Transverse colon (tissue), 4 donors: ENCODE measurements at regions not wholly inside any gene's neighbourhood (a gene's known extent, or its start where the extent isn't known, plus 50 kb on each side); places are given as distances from the start of the nearest gene placed in this dataset.
"Not testable (repeated sequence)": the region's sequence is repeated elsewhere in the genome, so short reads cannot be mapped to it uniquely, and the experiment has no call there.

Experiments used
- DNase-seq: peaks from one replicate; pipeline ENCODE4 v3.0.0-alpha.2; 2019
- H3K27ac ChIP-seq, 4 donors: fragments of 200-600 bp; sonication (generic); 2 replicates each; pipeline ENCODE4 v1.5.1; 2016 to 2018; ENCODE audit warnings: inconsistent platforms in 4 of 4
- H3K27me3 ChIP-seq: fragments of 200-600 bp; sonication (generic); 2 replicates; pipeline ENCODE4 v1.5.1; 2017; ENCODE audit warnings: inconsistent platforms
- H3K36me3 ChIP-seq, 4 donors: fragments of 200-600 bp; sonication (generic); 2 replicates each; pipeline ENCODE4 v1.5.1; 2017 to 2019; ENCODE audit warnings: inconsistent platforms in 4 of 4
- H3K4me1 ChIP-seq, 4 donors: fragments of 200-600 bp; sonication (generic); 2 replicates each; pipeline ENCODE4 v1.5.1; 2017 to 2020; ENCODE audit warnings: inconsistent platforms in 4 of 4
- H3K4me3 ChIP-seq, 4 donors: fragments of 200-600 bp; sonication (generic); 1 replicate in 1 of 4; 2 replicates in 3 of 4; pipeline versions ENCODE4 v1.5.1 to v1.6.1; 2017 to 2019; ENCODE audit warnings: inconsistent platforms in 4 of 4
- H3K9me3 ChIP-seq, 2 donors: fragments of 200-600 bp; sonication (generic); 2 replicates each; pipeline ENCODE4 v1.5.1; 2017 to 2019; ENCODE audit warnings: inconsistent platforms in 2 of 2
- EP300 ChIP-seq: sonication (generic); formaldehyde crosslinking; IDR thresholded peaks from one replicate; pipeline ENCODE4 v1.6.1; 2017; ENCODE audit warnings: antibody characterized with exemption, low read depth
- POLR2A ChIP-seq: fragments of 450-650 bp; IDR thresholded peaks from one replicate; pipeline ENCODE4 v1.6.1; 2016; ENCODE audit warnings: antibody characterized with exemption, mild to moderate bottlenecking, moderate library complexity
- POLR2AphosphoS5 ChIP-seq, 3 donors: sonication (generic); formaldehyde crosslinking; IDR thresholded peaks; one replicate each; pipeline ENCODE4 v1.6.1; 2016; ENCODE audit warnings: antibody characterized with exemption in 3 of 3
- WGBS, 2 donors: methylation state at CpG; one replicate each; pipeline ENCODE4 v1.1.5; 2018; ENCODE audit warnings: low coverage in 1 of 2; 5-methylcytosine and 5-hydroxymethylcytosine counted together
- in situ Hi-C, 4 donors: fragments of 200-750 bp; cut with MboI; loops; one replicate each; pipeline versions ENCODE4 v1.15.0 to v1.15.1; 2017; ENCODE audit warnings: low sequenced_read_pairs in 3 of 4, low pct_ligation_motif_present in 1 of 4, low pct_unique_long_range_greater_than_20kb in 1 of 4
- intact Hi-C: fragments of 100-400 bp; cut with DNase I; formaldehyde crosslinking; loops from one replicate; pipeline ENCODE4 v1.15.1; 2023; ENCODE audit warnings: low total_unique reads
- TF ChIP-seq, protein P1 (sequence below), 5 experiments: fragments of 200-600 bp in 3 of 5; fragments of 450-650 bp in 2 of 5; sonication (generic) in 3 of 5; IDR thresholded peaks; 1 replicate in 2 of 5; 2 replicates in 3 of 5; pipeline ENCODE4 v1.5.1; 2016 to 2017; ENCODE audit warnings: antibody characterized with exemption in 5 of 5, inconsistent platforms in 3 of 5, mild to moderate bottlenecking in 2 of 5, moderate library complexity in 1 of 5

GRCh38 chr2:107570876-107571275 is 255.8 kb upstream of the RGPD4 start:
- no peaks in the 10 kb centered on the region for H3K27me3 ChIP-seq
- H3K4me1 ChIP-seq, result no peaks in the 10 kb centered on the region
- intact Hi-C loops (no loop called here), in situ Hi-C loops (no loop called here)
- no peaks in the 10 kb centered on the region for H3K36me3 ChIP-seq
- 70 to 83% methylated on average over 1 of the region's 1 CpG for WGBS, 2 donors
- H3K4me3 ChIP-seq, result no peak overlapping the region
- H3K27ac ChIP-seq, result no peak overlapping the region
- no peaks in the 10 kb centered on the region for H3K9me3 ChIP-seq
- no peak for DNase-seq
- TF ChIP-seq POLR2AphosphoS5 (IDR thresholded peaks at IDR 0.05), result no peak
- no peak for TF ChIP-seq EP300
- TF ChIP-seq, protein P1, sequence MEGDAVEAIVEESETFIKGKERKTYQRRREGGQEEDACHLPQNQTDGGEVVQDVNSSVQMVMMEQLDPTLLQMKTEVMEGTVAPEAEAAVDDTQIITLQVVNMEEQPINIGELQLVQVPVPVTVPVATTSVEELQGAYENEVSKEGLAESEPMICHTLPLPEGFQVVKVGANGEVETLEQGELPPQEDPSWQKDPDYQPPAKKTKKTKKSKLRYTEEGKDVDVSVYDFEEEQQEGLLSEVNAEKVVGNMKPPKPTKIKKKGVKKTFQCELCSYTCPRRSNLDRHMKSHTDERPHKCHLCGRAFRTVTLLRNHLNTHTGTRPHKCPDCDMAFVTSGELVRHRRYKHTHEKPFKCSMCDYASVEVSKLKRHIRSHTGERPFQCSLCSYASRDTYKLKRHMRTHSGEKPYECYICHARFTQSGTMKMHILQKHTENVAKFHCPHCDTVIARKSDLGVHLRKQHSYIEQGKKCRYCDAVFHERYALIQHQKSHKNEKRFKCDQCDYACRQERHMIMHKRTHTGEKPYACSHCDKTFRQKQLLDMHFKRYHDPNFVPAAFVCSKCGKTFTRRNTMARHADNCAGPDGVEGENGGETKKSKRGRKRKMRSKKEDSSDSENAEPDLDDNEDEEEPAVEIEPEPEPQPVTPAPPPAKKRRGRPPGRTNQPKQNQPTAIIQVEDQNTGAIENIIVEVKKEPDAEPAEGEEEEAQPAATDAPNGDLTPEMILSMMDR (IDR thresholded peaks at IDR 0.05), result no peak
- no peak for TF ChIP-seq POLR2A

DNA sequence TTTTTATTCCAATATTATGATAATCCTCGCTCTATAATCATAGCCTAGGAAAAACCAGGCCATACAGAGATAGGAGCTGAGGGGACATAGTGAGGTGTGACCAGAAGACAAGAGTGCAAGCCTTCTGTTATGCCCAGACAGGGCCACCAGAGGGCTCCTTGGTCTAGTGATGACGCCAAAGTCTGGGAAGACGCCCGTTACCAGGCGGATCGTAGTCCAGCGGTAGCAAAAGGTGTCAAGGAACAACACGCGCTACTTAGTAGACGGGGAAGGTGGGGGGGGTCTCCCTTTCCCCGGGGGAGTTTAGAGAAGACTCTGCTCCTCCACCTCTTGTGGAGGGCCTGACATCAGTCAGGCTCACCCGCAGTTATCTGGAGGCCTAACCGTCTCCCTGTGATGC is 253.8 kb upstream of the RGPD4 start:
- H3K36me3 ChIP-seq, H3K27me3 ChIP-seq, in situ Hi-C loops, H3K27ac ChIP-seq, H3K4me1 ChIP-seq, DNase-seq, H3K9me3 ChIP-seq, H3K4me3 ChIP-seq, intact Hi-C loops: not testable (repeated sequence)
- WGBS, 2 donors, result 70 to 83% methylated on average over 1 to 13 of the region's 13 CpGs

DNA sequence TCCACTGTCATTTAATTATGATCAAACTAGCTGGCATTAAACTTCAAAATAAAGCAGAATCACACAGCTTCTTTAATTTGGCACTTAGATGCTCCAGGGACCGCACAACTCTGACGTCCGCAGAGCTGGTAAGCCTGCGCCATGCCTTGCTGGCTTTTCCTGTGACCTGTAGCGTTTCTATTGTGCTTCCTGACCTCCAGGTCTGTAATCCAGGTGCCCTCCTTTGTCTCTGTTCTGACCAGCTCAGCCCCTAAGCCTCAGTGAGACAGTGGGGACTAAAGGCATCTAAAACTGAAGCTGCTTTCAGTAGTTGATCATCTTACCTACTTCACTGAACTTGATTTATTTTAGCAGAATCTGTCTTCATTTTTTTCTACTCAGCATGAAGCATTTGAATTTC is 249.7 kb upstream of the RGPD4 start:
- no peak for TF ChIP-seq POLR2AphosphoS5 (IDR thresholded peaks at IDR 0.05)
- no peak for TF ChIP-seq POLR2A
- TF ChIP-seq, protein P1 (IDR thresholded peaks at IDR 0.05), result no peak
- TF ChIP-seq EP300, result no peak
- Histone ChIP-seq H3K9me3 (no peaks in the 10 kb centered on the region), H3K36me3 (no peaks in the 10 kb centered on the region), H3K27me3 (no peaks in the 10 kb centered on the region), H3K4me1 (no peaks in the 10 kb centered on the region), H3K27ac (no peak overlapping the region), H3K4me3 (no peak overlapping the region)
- intact Hi-C loops, result no loop called here
- in situ Hi-C loops, result loop anchor here in 1 of 4 donors (25.0 kb wide), 1 partner anchor 940 kb away; no protein-coding TSS in a partner anchor
- DNase-seq, result no peak
- WGBS, 2 donors, result 60 to 76% methylated on average over 3 to 5 of the region's 5 CpGs

DNA sequence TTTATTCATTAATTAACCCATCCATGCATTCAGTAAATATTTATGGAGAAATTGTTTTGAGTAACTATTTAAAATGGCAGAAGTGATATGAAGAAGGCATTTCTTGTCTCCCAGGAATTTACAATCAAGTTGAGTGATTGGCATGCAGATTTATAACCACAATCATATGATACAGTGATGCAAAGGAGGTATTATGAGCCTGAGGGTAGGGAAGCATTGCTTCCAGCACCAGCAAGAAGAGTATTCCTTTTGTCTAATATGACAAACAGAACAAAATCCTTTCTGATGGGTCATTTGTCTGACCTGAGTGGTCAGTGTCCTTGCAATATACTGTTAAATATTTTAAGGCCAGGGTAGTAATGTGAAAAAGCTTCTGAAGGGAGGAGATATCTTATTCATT is 244.2 kb upstream of the RGPD4 start:
- intact Hi-C loops, result no loop called here

DNA sequence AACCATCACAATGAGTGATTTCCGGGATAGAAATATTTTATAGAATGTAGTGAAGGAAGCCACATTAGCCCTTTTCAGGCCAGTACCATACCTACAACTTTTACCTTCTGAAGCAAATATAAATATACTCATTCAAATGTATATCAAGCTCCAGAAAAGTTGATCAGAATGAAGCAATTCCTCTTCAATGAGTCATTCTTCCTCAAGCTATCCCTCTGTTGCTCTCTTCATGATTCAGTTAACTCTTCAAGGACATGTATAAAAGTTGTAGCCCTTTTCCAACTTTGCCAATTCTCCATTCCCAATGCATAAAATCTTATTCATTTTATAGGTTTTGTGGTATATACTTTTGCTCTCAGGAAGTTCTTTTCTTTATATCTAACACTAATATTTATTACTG is 242.1 kb upstream of the RGPD4 start:
- no peak for DNase-seq
- in situ Hi-C loops (loop anchor here in 1 of 4 donors (25.0 kb wide), 1 partner anchor 947 kb away; no protein-coding TSS in a partner anchor), intact Hi-C loops (no loop called here)
- TF ChIP-seq POLR2A (no peak), EP300 (no peak), POLR2AphosphoS5 (IDR thresholded peaks at IDR 0.05) (no peak)
- TF ChIP-seq, protein P1 (IDR thresholded peaks at IDR 0.05), result no peak
- H3K9me3 ChIP-seq, result no peaks in the 10 kb centered on the region
- 88 to 91% methylated on average over 1 of the region's 1 CpG for WGBS, 2 donors
- H3K36me3 ChIP-seq, result no peaks in the 10 kb centered on the region
- H3K4me1 ChIP-seq, result no peaks in the 10 kb centered on the region
- no peak overlapping the region for H3K27ac ChIP-seq
- no peaks in the 10 kb centered on the region for H3K27me3 ChIP-seq
- no peak overlapping the region for H3K4me3 ChIP-seq

More for the DNA sequence above, 244.2 kb upstream of the RGPD4 start:
- Histone ChIP-seq H3K27ac (no peak overlapping the region), H3K36me3 (no peaks in the 10 kb centered on the region), H3K27me3 (no peaks in the 10 kb centered on the region), H3K4me1 (no peaks in the 10 kb centered on the region), H3K9me3 (no peaks in the 10 kb centered on the region), H3K4me3 (no peak overlapping the region)
- in situ Hi-C loops, result loop anchor here in 1 of 4 donors (25.0 kb wide), 1 partner anchor 945 kb away; no protein-coding TSS in a partner anchor
- DNase-seq, result no peak
- no peak for TF ChIP-seq EP300
- TF ChIP-seq, protein P1 (IDR thresholded peaks at IDR 0.05), result no peak
- TF ChIP-seq POLR2AphosphoS5 (IDR thresholded peaks at IDR 0.05), result no peak
- TF ChIP-seq POLR2A, result no peak
